ENCODE measurements at regions not wholly inside any gene's neighbourhood (a gene's known extent, or its start where the extent isn't known, plus 50 kb on each side); places are given as distances from the start of the nearest gene placed in this dataset.

DNA sequence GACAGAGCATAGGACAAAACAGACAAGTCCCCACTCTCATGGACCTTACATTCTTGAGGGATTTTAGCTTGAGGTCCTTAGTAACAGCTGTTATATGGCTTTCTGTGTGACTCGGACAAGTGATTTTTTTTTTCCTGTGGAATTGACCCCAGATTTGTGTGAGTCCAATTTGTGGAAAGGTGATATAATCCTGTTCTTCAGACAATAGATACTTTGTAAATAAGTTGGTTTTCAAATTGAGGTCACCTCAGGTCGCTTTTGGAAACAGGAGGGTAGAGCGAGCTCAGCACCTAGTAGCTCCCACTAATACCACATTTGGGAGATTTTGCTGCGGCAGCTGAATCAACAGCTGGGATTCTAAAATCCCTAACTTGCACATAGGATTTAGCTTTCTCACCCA, 1008.8 kb downstream of the ADGRL3 start:
- no peak for TF ChIP-seq POLR2AphosphoS5 (IDR thresholded peaks at IDR 0.05)
- no peak for TF ChIP-seq EP300 (IDR thresholded peaks at IDR 0.05; ENCODE audit: low read depth)
- TF ChIP-seq, protein P1, sequence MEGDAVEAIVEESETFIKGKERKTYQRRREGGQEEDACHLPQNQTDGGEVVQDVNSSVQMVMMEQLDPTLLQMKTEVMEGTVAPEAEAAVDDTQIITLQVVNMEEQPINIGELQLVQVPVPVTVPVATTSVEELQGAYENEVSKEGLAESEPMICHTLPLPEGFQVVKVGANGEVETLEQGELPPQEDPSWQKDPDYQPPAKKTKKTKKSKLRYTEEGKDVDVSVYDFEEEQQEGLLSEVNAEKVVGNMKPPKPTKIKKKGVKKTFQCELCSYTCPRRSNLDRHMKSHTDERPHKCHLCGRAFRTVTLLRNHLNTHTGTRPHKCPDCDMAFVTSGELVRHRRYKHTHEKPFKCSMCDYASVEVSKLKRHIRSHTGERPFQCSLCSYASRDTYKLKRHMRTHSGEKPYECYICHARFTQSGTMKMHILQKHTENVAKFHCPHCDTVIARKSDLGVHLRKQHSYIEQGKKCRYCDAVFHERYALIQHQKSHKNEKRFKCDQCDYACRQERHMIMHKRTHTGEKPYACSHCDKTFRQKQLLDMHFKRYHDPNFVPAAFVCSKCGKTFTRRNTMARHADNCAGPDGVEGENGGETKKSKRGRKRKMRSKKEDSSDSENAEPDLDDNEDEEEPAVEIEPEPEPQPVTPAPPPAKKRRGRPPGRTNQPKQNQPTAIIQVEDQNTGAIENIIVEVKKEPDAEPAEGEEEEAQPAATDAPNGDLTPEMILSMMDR (IDR thresholded peaks at IDR 0.05): no peak
